ENCODE measurements at regions not wholly inside any gene's neighbourhood (a gene's known extent, or its start where the extent isn't known, plus 50 kb on each side); places are given as distances from the start of the nearest gene placed in this dataset.

DNA sequence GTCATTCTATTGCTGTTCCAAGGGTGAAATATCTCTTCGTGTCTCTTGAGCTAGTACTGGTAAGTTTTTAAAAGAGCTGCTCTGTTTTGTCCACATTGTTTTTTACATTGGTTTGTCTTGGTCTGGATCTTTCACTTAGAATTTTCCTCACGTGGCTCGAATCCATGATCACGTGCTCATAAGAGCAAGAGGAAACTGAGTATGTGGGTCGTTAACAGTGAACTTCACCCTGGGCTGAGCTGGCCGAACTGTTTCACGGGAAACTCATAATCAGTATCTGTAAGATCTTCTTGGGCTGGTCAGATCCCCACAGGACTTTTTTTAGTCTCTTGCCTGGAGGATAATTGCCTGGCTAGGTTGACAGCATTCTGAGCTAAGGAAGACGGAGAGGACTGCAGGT, 77.8 kb upstream of the HELT start:
- Mint-ChIP-seq H3K9me3 (peaks cover 16% of the 10 kb centered on the region), H3K4me1 (no peaks in the 10 kb centered on the region), H3K27me3 (ENCODE audit: low read depth, poor library complexity) (peaks cover 11% of the 10 kb centered on the region), H3K27ac (peak overlapping the region; percentile 3), H3K36me3 (ENCODE audit: low read depth) (no peaks in the 10 kb centered on the region), H3K4me3 (no peak overlapping the region)
- TF ChIP-seq, protein P1, sequence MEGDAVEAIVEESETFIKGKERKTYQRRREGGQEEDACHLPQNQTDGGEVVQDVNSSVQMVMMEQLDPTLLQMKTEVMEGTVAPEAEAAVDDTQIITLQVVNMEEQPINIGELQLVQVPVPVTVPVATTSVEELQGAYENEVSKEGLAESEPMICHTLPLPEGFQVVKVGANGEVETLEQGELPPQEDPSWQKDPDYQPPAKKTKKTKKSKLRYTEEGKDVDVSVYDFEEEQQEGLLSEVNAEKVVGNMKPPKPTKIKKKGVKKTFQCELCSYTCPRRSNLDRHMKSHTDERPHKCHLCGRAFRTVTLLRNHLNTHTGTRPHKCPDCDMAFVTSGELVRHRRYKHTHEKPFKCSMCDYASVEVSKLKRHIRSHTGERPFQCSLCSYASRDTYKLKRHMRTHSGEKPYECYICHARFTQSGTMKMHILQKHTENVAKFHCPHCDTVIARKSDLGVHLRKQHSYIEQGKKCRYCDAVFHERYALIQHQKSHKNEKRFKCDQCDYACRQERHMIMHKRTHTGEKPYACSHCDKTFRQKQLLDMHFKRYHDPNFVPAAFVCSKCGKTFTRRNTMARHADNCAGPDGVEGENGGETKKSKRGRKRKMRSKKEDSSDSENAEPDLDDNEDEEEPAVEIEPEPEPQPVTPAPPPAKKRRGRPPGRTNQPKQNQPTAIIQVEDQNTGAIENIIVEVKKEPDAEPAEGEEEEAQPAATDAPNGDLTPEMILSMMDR (IDR thresholded peaks at IDR 0.05) = no peak
- no peak for DNase-seq

DNA sequence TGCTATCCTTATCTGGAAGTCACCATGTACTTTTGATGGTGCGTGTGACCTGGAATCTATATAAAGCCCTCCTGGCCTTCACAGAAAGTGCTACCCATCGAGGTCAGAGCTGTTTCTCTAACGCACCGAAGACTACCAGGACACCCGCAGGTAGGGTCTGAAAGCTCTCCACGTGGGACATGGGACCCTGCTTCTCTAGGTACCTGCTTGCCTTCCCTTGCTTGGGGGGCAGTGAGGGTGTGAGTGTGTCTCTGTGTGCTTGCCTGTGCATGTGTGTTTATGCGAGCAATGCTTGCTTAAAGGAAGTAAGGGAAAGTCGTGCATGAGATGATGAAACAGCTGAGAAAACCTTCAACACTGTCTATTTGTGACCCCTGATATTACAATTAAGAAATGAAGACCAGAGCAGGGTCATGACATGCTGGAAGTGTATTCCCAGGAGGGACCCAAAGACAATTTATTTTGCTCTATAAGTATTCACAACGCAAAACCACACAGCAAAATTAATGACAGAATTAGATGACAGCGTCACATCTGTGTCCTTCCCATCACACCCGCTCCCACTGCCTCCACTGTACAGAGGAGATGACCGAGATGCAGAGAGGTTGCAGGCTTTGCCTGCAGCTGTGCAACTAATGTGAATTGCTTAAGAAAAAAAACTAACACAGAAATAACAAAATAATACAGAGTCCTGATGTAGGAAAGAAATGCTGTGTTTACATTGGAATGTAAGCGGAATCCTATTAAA, 76.4 kb upstream of the HELT start:
- TF ChIP-seq, protein P1 (IDR thresholded peaks at IDR 0.05) = no peak
- Mint-ChIP-seq H3K27me3 (ENCODE audit: low read depth, poor library complexity) (peaks cover 11% of the 10 kb centered on the region), H3K36me3 (ENCODE audit: low read depth) (no peaks in the 10 kb centered on the region), H3K9me3 (peaks cover 16% of the 10 kb centered on the region), H3K4me3 (no peak overlapping the region), H3K4me1 (no peaks in the 10 kb centered on the region), H3K27ac (no peak overlapping the region)
- DNase-seq = no peak

DNA sequence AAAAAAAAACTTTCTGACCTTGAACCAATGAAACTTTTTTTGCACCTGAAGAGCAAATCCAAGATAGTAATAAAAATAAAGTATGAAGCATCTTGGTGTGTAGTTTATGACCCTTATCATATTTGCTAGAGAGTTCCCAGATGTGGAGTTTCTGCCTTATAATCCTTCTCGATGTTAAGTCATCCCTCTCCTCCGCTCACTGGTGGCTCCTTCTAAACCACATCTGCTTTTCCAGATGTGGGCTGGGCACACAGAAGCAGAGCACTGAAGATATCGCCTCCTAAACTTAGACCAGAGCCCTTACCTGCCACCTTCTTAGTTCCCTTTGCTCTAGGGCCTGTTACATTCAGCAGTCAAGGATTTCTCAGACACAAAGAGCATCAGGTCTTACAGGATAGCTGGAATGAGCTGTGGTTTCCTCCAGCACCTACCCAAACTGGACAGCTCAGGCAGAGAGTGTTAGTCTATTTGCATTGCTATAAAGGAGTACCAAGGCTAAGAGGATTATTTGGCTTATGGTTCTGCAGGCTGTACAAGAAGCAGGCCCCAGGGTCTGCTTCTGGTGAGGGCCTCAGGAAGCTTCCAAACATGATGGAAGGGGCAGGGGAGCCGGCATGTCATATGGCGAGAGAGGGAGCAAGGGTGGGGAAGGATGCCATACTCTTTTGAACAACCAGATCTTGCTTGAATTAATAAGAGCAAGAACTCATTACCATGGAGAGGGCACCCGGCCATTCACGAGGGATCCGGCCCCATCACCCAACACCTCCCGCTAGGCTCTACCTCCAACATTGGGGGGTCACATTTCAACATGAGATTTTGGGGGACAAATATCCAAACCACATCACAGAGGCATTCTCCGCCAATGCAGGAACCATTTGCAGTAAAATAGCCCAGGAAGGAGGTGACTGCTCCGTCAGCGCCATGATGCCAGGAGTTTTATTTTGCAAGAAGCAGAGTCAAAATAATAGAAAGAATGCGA, 75.6 kb upstream of the HELT start:
- no peak overlapping the region for H3K4me3 Mint-ChIP-seq
- no peak for DNase-seq
- TF ChIP-seq, protein P1 (IDR thresholded peaks at IDR 0.05) = no peak
- peaks cover 11% of the 10 kb centered on the region for H3K27me3 Mint-ChIP-seq (ENCODE audit: low read depth, poor library complexity)
- H3K4me1 Mint-ChIP-seq = no peaks in the 10 kb centered on the region
- H3K9me3 Mint-ChIP-seq = peaks cover 17% of the 10 kb centered on the region
- no peak overlapping the region for H3K27ac Mint-ChIP-seq
- H3K36me3 Mint-ChIP-seq (ENCODE audit: low read depth) = no peaks in the 10 kb centered on the region

DNA sequence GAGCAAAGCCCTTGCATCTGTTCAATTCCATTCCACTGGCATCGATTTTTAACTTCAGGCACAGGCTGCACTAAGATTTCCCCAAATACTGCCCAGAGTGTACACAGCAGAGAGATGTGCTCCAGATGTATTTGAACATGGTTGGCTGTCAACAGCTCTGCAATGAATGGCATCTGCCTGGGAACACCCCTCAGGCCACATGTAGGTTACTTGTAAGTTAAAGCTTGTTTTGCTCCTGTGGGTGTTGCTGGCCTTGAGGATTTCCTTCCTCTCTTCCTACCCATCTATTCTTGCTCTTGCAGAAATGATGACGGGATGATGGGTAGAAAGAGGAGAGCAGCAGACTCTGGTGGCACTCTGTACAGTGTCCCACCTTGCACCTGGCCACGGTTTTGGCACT, 69.3 kb upstream of the HELT start:
- Mint-ChIP-seq H3K27me3 (ENCODE audit: low read depth, poor library complexity) (peaks cover 21% of the 10 kb centered on the region), H3K9me3 (peaks cover 3% of the 10 kb centered on the region), H3K4me3 (no peak overlapping the region), H3K4me1 (no peaks in the 10 kb centered on the region), H3K36me3 (ENCODE audit: low read depth) (no peaks in the 10 kb centered on the region), H3K27ac (no peak overlapping the region)
- TF ChIP-seq, protein P1 (IDR thresholded peaks at IDR 0.05) = no peak
- DNase-seq = no peak

DNA sequence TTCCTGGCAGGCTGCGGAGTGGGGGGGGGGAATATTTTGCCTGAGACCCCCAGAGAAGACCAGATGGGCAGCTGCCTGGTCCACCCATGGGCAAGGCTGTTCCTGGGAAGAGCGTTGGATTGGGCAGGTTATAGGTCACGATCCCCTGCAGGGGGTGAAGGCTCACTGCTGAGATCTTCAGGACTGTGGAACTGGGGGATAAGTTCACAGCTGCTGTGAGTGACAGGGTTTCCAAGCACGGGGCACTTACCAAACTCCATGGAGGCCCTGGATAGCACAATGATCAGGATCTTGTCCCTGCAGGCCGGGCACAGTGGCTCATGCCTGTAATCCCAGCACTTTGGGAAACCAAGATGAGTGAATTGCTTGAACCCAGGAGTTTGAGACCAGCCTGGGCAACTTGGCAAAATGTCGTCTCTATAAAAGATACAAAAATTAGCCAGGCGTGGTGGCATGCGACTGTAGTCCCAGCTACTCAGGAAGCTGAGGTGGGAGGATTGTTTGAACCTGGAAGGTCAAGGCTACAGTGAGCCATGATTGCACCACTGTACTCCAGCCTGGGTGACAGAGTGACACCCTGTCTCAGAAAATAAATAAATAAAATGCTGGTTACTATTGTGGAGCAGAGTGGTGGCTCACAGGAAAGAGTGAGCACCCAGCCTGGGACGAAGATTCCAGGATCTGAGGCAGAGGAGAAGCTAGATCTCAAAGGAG, 68.0 kb upstream of the HELT start:
- Mint-ChIP-seq H3K4me1 (no peaks in the 10 kb centered on the region), H3K36me3 (ENCODE audit: low read depth) (no peaks in the 10 kb centered on the region), H3K4me3 (no peak overlapping the region), H3K27ac (no peak overlapping the region), H3K27me3 (ENCODE audit: low read depth, poor library complexity) (peaks cover 17% of the 10 kb centered on the region), H3K9me3 (peaks cover 3% of the 10 kb centered on the region)
- DNase-seq = no peak
- TF ChIP-seq, protein P1 (IDR thresholded peaks at IDR 0.05) = no peak

Data from nephron progenitor cell (in vitro differentiated cells).